GM19468 (cell line): ENCODE measurements at regions not wholly inside any gene's neighbourhood (a gene's known extent, or its start where the extent isn't known, plus 50 kb on each side); places are given as distances from the start of the nearest gene placed in this dataset.

ENCODE experiments used
- ATAC-seq: cut with Tn5 transposase; IDR thresholded peaks from one replicate; pipeline ENCODE4 v1.9.1; 2021; ENCODE audit warnings: mild to moderate bottlenecking, moderate library complexity, moderate number of reproducible peaks; ENCODE audit not compliant: unreplicated experiment; ENCODE audit errors: extremely low read depth

- no peak for ATAC-seq
These were observed 240.4 kb upstream of the VEGFC start for GRCh38 chr4:177033135-177033534.

- ATAC-seq = no peak
These were observed 240.9 kb upstream of the VEGFC start for GRCh38 chr4:177033632-177034031.

GRCh38 chr4:177041356-177041755, 248.6 kb upstream of the VEGFC start:
- no peak for ATAC-seq

- peak; percentile 48 for ATAC-seq
These were observed 254.5 kb upstream of the VEGFC start for GRCh38 chr4:177047070-177047850.

- ATAC-seq = no peak
These were observed 255.1 kb upstream of the VEGFC start for GRCh38 chr4:177047851-177048174.

- ATAC-seq = peak; percentile 73
These were observed 258.1 kb upstream of the NEIL3 start for GRCh38 chr4:177051473-177052060.

GRCh38 chr4:177052211-177052934, 257.3 kb upstream of the NEIL3 start:
- no peak for ATAC-seq

GRCh38 chr4:177057186-177057585, 252.5 kb upstream of the NEIL3 start:
- ATAC-seq = no peak

GRCh38 chr4:177064116-177064515, 245.6 kb upstream of the NEIL3 start:
- ATAC-seq = no peak

- ATAC-seq = no peak
These were observed 244.8 kb upstream of the NEIL3 start for GRCh38 chr4:177064729-177065394.

GRCh38 chr4:177066746-177067145, 242.9 kb upstream of the NEIL3 start:
- no peak for ATAC-seq

GRCh38 chr4:177070533-177071058, 239.1 kb upstream of the NEIL3 start:
- no peak for ATAC-seq

- ATAC-seq = no peak
These were observed 232.3 kb upstream of the NEIL3 start for GRCh38 chr4:177077095-177077971.

GRCh38 chr4:177079327-177079726, 230.3 kb upstream of the NEIL3 start:
- no peak for ATAC-seq

GRCh38 chr4:177080388-177080787, 229.3 kb upstream of the NEIL3 start:
- no peak for ATAC-seq

GRCh38 chr4:177087060-177087459, 222.6 kb upstream of the NEIL3 start:
- ATAC-seq = no peak

GRCh38 chr4:177087499-177087898, 222.2 kb upstream of the NEIL3 start:
- no peak for ATAC-seq

GRCh38 chr4:177091515-177091914, 218.2 kb upstream of the NEIL3 start:
- no peak for ATAC-seq

- no peak for ATAC-seq
These were observed 216.9 kb upstream of the NEIL3 start for GRCh38 chr4:177092807-177093206.

GRCh38 chr4:177093964-177094363, 215.7 kb upstream of the NEIL3 start:
- ATAC-seq = no peak
